ENCODE measurements at regions not wholly inside any gene's neighbourhood (a gene's known extent, or its start where the extent isn't known, plus 50 kb on each side); places are given as distances from the start of the nearest gene placed in this dataset.

DNA sequence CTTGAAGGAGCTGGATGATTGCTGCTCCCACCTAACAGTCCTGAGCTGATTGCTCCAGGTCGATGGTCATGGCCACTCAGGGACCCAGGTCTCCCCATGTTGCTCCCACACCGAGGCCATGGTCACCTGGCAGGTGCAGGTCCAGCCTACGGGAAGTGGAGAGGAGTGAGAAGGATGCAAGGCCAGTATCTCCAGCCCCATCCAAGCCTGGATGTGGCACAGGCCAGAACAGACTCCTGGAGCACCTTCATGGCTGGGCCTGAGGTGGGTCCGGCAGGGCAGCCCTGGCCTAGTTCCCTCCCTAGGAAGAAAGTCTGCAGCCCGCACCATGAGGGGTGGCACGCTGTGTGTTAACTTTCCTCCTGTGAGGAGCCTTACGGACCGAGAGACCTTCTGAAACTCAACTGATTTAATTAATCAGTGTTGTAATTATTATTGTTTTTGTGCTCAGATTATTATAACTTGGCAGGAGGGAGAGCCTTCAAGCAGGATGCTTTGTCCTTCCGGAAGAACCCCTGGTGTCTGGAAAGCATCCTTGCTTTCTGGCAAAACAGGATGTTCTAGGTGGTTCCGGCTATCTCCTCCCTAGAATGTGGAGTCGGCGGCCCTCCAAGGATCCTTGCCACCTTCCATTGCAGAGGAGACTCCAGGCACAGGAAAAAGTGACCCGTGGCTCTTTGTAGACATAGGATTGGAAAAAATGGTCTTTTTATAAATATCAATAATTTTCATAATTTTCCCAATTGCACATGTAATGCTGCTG, 92.3 kb upstream of the ADRA2C start:
- H4K91ac ChIP-seq (ENCODE audit: low read depth, low read length): no peak overlapping the region
- H3K18ac ChIP-seq (ENCODE audit: low read length): no peak overlapping the region
- no peaks in the 10 kb centered on the region for H3K79me2 ChIP-seq (ENCODE audit: control insufficient read depth, insufficient read depth, low read length, poor library complexity)
- no peaks in the 10 kb centered on the region for H3K27me3 ChIP-seq (ENCODE audit: insufficient read depth, low read length)
- H3K9ac ChIP-seq (ENCODE audit: low read length): peak overlapping the region; percentile 41
- no peaks in the 10 kb centered on the region for H3K36me3 ChIP-seq (ENCODE audit: control insufficient read depth in 1 of 2, insufficient read depth in 2 of 2, low read length in 2 of 2)
- H2AK5ac ChIP-seq (ENCODE audit: low read length): no peak overlapping the region
- no peaks in the 10 kb centered on the region for H3K79me1 ChIP-seq (ENCODE audit: low read length)
- H3K9me3 ChIP-seq (ENCODE audit: insufficient read depth, low read depth, low read length): peaks cover 6% of the 10 kb centered on the region
- no peak overlapping the region for H2BK120ac ChIP-seq (ENCODE audit: insufficient read depth, low read length, poor library complexity)
- no peaks in the 10 kb centered on the region for H3K4me1 ChIP-seq (ENCODE audit: control insufficient read depth in 1 of 2, insufficient read depth in 2 of 2, low read length in 2 of 2)
- H3K4me3 ChIP-seq (ENCODE audit: low read depth, low read length): no peak overlapping the region
- no peak for DNase-seq
- H3K4me2 ChIP-seq (ENCODE audit: low read length): no peak overlapping the region
- H2BK5ac ChIP-seq (ENCODE audit: low read depth, low read length, poor library complexity): no peak overlapping the region
- H3K4ac ChIP-seq (ENCODE audit: low read depth, low read length): no peak overlapping the region
- no CpG with 5 or more reads among the region's 13 CpGs for WGBS (ENCODE audit: extremely low coverage, insufficient coverage, insufficient read length)
- H2BK12ac ChIP-seq (ENCODE audit: low read length): no peak overlapping the region
- H3K27ac ChIP-seq (ENCODE audit: low read depth, low read length): no peak overlapping the region
- H2AFZ ChIP-seq (ENCODE audit: insufficient read depth, low read length, poor library complexity): no peak overlapping the region
- H4K8ac ChIP-seq (ENCODE audit: low read depth, low read length): no peak overlapping the region
- H4K12ac ChIP-seq (ENCODE audit: low read depth, low read length): no peak overlapping the region
- no peak overlapping the region for H3K23ac ChIP-seq (ENCODE audit: low read length)
- no peak overlapping the region for H3K14ac ChIP-seq (ENCODE audit: low read length)

GRCh38 chr4:3673176-3673575, 93.0 kb upstream of the ADRA2C start:
- Histone ChIP-seq H3K4ac (ENCODE audit: low read depth, low read length) (no peak overlapping the region), H2BK120ac (ENCODE audit: insufficient read depth, low read length, poor library complexity) (no peak overlapping the region), H4K12ac (ENCODE audit: low read depth, low read length) (no peak overlapping the region), H2BK5ac (ENCODE audit: low read depth, low read length, poor library complexity) (no peak overlapping the region), H3K18ac (ENCODE audit: low read length) (no peak overlapping the region), H3K9ac (ENCODE audit: low read length) (no peak overlapping the region), H3K36me3 (ENCODE audit: control insufficient read depth in 1 of 2, insufficient read depth in 2 of 2, low read length in 2 of 2) (no peaks in the 10 kb centered on the region), H3K79me1 (ENCODE audit: low read length) (no peaks in the 10 kb centered on the region), H3K4me3 (ENCODE audit: low read depth, low read length) (no peak overlapping the region), H3K27ac (ENCODE audit: low read depth, low read length) (no peak overlapping the region), H2BK12ac (ENCODE audit: low read length) (no peak overlapping the region), H3K4me1 (ENCODE audit: control insufficient read depth in 1 of 2, insufficient read depth in 2 of 2, low read length in 2 of 2) (no peaks in the 10 kb centered on the region), H3K4me2 (ENCODE audit: low read length) (no peak overlapping the region), H3K14ac (ENCODE audit: low read length) (no peak overlapping the region), H3K9me3 (ENCODE audit: insufficient read depth, low read depth, low read length) (peaks cover 6% of the 10 kb centered on the region), H3K27me3 (ENCODE audit: insufficient read depth, low read length) (no peaks in the 10 kb centered on the region), H4K8ac (ENCODE audit: low read depth, low read length) (no peak overlapping the region), H4K91ac (ENCODE audit: low read depth, low read length) (no peak overlapping the region), H2AK5ac (ENCODE audit: low read length) (no peak overlapping the region), H2AFZ (ENCODE audit: insufficient read depth, low read length, poor library complexity) (no peak overlapping the region), H3K79me2 (ENCODE audit: control insufficient read depth, insufficient read depth, low read length, poor library complexity) (no peaks in the 10 kb centered on the region), H3K23ac (ENCODE audit: low read length) (no peak overlapping the region)
- no CpG with 5 or more reads among the region's 4 CpGs for WGBS (ENCODE audit: extremely low coverage, insufficient coverage, insufficient read length)
- DNase-seq: no peak

- Histone ChIP-seq H3K9me3 (ENCODE audit: insufficient read depth, low read depth, low read length) (peaks cover 8% of the 10 kb centered on the region), H3K27ac (ENCODE audit: low read depth, low read length) (no peak overlapping the region), H4K91ac (ENCODE audit: low read depth, low read length) (no peak overlapping the region), H3K14ac (ENCODE audit: low read length) (no peak overlapping the region), H3K23ac (ENCODE audit: low read length) (no peak overlapping the region), H4K8ac (ENCODE audit: low read depth, low read length) (no peak overlapping the region), H2AK5ac (ENCODE audit: low read length) (no peak overlapping the region), H3K4me3 (ENCODE audit: low read depth, low read length) (no peak overlapping the region), H3K79me1 (ENCODE audit: low read length) (no peaks in the 10 kb centered on the region), H3K4me1 (ENCODE audit: control insufficient read depth in 1 of 2, insufficient read depth in 2 of 2, low read length in 2 of 2) (no peaks in the 10 kb centered on the region), H2BK5ac (ENCODE audit: low read depth, low read length, poor library complexity) (no peak overlapping the region), H2BK12ac (ENCODE audit: low read length) (no peak overlapping the region), H3K36me3 (ENCODE audit: control insufficient read depth in 1 of 2, insufficient read depth in 2 of 2, low read length in 2 of 2) (no peaks in the 10 kb centered on the region), H2BK120ac (ENCODE audit: insufficient read depth, low read length, poor library complexity) (no peak overlapping the region), H3K27me3 (ENCODE audit: insufficient read depth, low read length) (no peaks in the 10 kb centered on the region), H3K4me2 (ENCODE audit: low read length) (no peak overlapping the region), H4K12ac (ENCODE audit: low read depth, low read length) (no peak overlapping the region), H3K18ac (ENCODE audit: low read length) (no peak overlapping the region), H3K9ac (ENCODE audit: low read length) (no peak overlapping the region), H3K79me2 (ENCODE audit: control insufficient read depth, insufficient read depth, low read length, poor library complexity) (no peaks in the 10 kb centered on the region), H3K4ac (ENCODE audit: low read depth, low read length) (no peak overlapping the region), H2AFZ (ENCODE audit: insufficient read depth, low read length, poor library complexity) (no peak overlapping the region)
- no CpG with 5 or more reads among the region's 3 CpGs for WGBS (ENCODE audit: extremely low coverage, insufficient coverage, insufficient read length)
- DNase-seq: no peak
Measured at GRCh38 chr4:3672465-3672831, 93.7 kb upstream of the ADRA2C start.

DNA sequence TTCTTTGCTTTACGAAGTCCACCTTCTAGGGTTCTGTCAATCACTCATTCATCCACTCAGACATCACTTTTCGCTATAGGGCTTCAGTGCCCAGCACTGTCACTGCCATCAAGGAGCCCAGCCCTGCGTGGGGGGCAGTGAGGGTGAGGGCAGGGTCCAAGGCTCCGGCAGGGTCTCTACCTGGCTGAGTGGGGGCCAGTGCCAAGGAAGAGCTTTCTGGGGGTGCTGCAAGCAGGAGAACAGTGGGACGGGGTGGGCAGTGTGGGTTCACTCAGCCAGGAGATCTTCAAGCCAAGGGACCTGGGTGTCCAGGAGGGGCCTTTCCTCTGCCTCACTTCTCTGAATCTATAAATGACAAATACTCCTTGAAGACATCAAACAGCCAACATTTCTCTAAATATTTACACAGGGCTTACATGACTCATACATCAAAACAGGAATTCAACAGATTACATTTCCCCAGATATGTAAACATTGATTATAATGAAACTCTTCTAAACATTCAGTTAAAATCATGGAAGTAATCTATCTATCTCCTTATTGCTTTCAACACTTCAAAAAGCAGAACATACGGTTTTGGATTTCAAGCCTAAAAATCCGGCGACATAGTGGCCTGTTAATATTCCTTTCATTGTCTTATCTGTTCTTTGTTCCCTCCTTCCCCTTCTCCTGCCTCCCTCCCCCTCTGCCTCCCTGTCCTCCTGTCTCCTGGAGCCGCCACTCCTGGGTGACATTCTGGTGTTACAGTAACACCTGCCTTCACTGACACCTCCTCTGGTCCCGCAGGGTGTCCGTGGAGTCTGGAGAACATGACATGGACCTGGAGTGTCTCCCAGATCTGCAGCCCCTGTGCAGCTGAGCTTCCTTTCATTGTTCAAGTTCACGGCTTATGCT, 94.4 kb upstream of the ADRA2C start:
- H4K8ac ChIP-seq (ENCODE audit: low read depth, low read length): no peak overlapping the region
- H3K36me3 ChIP-seq (ENCODE audit: control insufficient read depth in 1 of 2, insufficient read depth in 2 of 2, low read length in 2 of 2): no peaks in the 10 kb centered on the region
- no peak overlapping the region for H3K27ac ChIP-seq (ENCODE audit: low read depth, low read length)
- H3K9me3 ChIP-seq (ENCODE audit: insufficient read depth, low read depth, low read length): peaks cover 12% of the 10 kb centered on the region
- H3K4ac ChIP-seq (ENCODE audit: low read depth, low read length): no peak overlapping the region
- H3K4me3 ChIP-seq (ENCODE audit: low read depth, low read length): no peak overlapping the region
- no peak overlapping the region for H2BK120ac ChIP-seq (ENCODE audit: insufficient read depth, low read length, poor library complexity)
- H2AK5ac ChIP-seq (ENCODE audit: low read length): no peak overlapping the region
- no CpG with 5 or more reads among the region's 12 CpGs for WGBS (ENCODE audit: extremely low coverage, insufficient coverage, insufficient read length)
- H4K12ac ChIP-seq (ENCODE audit: low read depth, low read length): no peak overlapping the region
- no peaks in the 10 kb centered on the region for H3K79me1 ChIP-seq (ENCODE audit: low read length)
- no peak overlapping the region for H3K23ac ChIP-seq (ENCODE audit: low read length)
- DNase-seq: no peak
- no peaks in the 10 kb centered on the region for H3K4me1 ChIP-seq (ENCODE audit: control insufficient read depth in 1 of 2, insufficient read depth in 2 of 2, low read length in 2 of 2)
- no peak overlapping the region for H3K18ac ChIP-seq (ENCODE audit: low read length)
- no peak overlapping the region for H4K91ac ChIP-seq (ENCODE audit: low read depth, low read length)
- H3K14ac ChIP-seq (ENCODE audit: low read length): no peak overlapping the region
- H2BK12ac ChIP-seq (ENCODE audit: low read length): no peak overlapping the region
- H2BK5ac ChIP-seq (ENCODE audit: low read depth, low read length, poor library complexity): no peak overlapping the region
- H3K79me2 ChIP-seq (ENCODE audit: control insufficient read depth, insufficient read depth, low read length, poor library complexity): no peaks in the 10 kb centered on the region
- no peak overlapping the region for H3K4me2 ChIP-seq (ENCODE audit: low read length)
- no peak overlapping the region for H3K9ac ChIP-seq (ENCODE audit: low read length)
- H3K27me3 ChIP-seq (ENCODE audit: insufficient read depth, low read length): no peaks in the 10 kb centered on the region
- no peak overlapping the region for H2AFZ ChIP-seq (ENCODE audit: insufficient read depth, low read length, poor library complexity)

Data from trophoblast cell (in vitro differentiated cells and primary cell).